Heart left ventricle (tissue), 13 donors: ENCODE measurements at regions not wholly inside any gene's neighbourhood (a gene's known extent, or its start where the extent isn't known, plus 50 kb on each side); places are given as distances from the start of the nearest gene placed in this dataset.

Experiments used
- CTCF ChIP-seq, 12 donors: fragments of 200-600 bp; sonication (generic) in 4 of 12; IDR thresholded peaks; one replicate each; pipeline versions ENCODE4 v1.5.0 to v1.8.0; 2018 to 2022; ENCODE audit warnings: antibody characterized with exemption in 12 of 12, mild to moderate bottlenecking in 5 of 12
- POLR2A ChIP-seq, 2 donors: fragments of 450-650 bp; IDR thresholded peaks; one replicate each; pipeline ENCODE4 v1.6.1; 2017; ENCODE audit warnings: antibody characterized with exemption in 2 of 2, mild to moderate bottlenecking in 2 of 2, moderate library complexity in 2 of 2
- donor health status: ischemic (EF 13 %, LVEDD 7.1; RV severe dilation, severe dysfunction).
- donor health status: DM: no; HTN: yes; CAD: no.
- donor health status: DM: no; HTN: no; CAD: no.
- donor health status: ischemic (EF 25% LVEDD 6.9; RV normal size, moderate dysfunction).
- donor health status: ischemic (EF 25% LVEDD 5.7; RV mildly dilated, moderate dysfunction).
- donor health status: ischemic (EF 35%, LVEDD 5.7; RV mildly dilated, moderate dysfunction).
- donor health status: nonischemic (EF 11% LVEDD 7.7; RV severe dilation, severe dysfunction).
- donor health status: DM: yes; HTN: yes; CAD: no.
- donor health status: PGD.
- donor health status: ischemic (EF 29% LVEDD 5.4; RV normal size, mild dysfunction).
- donor health status: nonischemic (EF 23%, LVEDD 6.1; RV moderate dilation, normal function).

- no peak for TF ChIP-seq POLR2A (IDR thresholded peaks at IDR 0.05)
- no peak for TF ChIP-seq CTCF (IDR thresholded peaks at IDR 0.05)
Observed at GRCh38 chr7:45331563-45331962, 174.0 kb downstream of the RAMP3 start.
